A549 (cell line): ENCODE measurements at regions not wholly inside any gene's neighbourhood (a gene's known extent, or its start where the extent isn't known, plus 50 kb on each side); places are given as distances from the start of the nearest gene placed in this dataset.

Source experiments
- ATAC-seq, 2 experiments: fragments of 200-7000 bp in 1 of 2; fragments of >200 bp in 1 of 2; cut with Nextera tagmentation in 1 of 2; cut with Tn5 transposase in 1 of 2; 3 replicates each; pipeline versions ENCODE4 v1.8.0 to v1.9.1; 2018 to 2020; ENCODE audit warnings: mild to moderate bottlenecking in 1 of 2, moderate library complexity in 1 of 2
- CTCF ChIA-PET: fragments of 300-600 bp; sonication (Branson Sonifier 250); formaldehyde crosslinking; extraction: SDS; loops from one replicate; lab custom pipeline; 2021; ENCODE audit warnings: antibody characterized with exemption, inconsistent platforms; lab: Yijun Ruan, JAX
- POLR2A ChIA-PET: fragments of 350-600 bp; formaldehyde crosslinking; extraction: SDS; loops from one replicate; lab custom pipeline; 2021; ENCODE audit warnings: antibody characterized with exemption, inconsistent platforms; lab: Yijun Ruan, JAX
- DNase-seq, 2 experiments: peaks; one replicate each; pipeline versions ENCODE4 v3.0.0 to v3.0.0-alpha.2; 2011 to 2016; ENCODE audit warnings: low read depth in 1 of 2, low spot score in 1 of 2
- FAIRE-seq: peaks from 2 replicates; lab custom pipeline; 2011; peaks lifted over from hg19 to GRCh38; lab: Jason Lieb, UNC
- H3K27ac ChIP-seq, 2 experiments: fragments of >200 bp; sonication (Bioruptor Twin); formaldehyde crosslinking; 3 replicates each; pipeline ENCODE4 v1.5.1; 2016 to 2017
- H3K4me1 ChIP-seq: fragments of >200 bp; sonication (Bioruptor Twin); formaldehyde crosslinking; 3 replicates; pipeline ENCODE4 v1.6.1; 2016
- H3K4me2 ChIP-seq: fragments of >200 bp; sonication (Bioruptor Twin); formaldehyde crosslinking; 3 replicates; pipeline ENCODE4 v1.6.1; 2016
- H3K4me3 ChIP-seq: fragments of >200 bp; sonication (Bioruptor Twin); formaldehyde crosslinking; 3 replicates; pipeline ENCODE4 v1.5.1; 2016
- H3K9me3 ChIP-seq: fragments of >200 bp; sonication (Bioruptor Twin); formaldehyde crosslinking; 3 replicates; pipeline ENCODE4 v1.6.1; 2016
- ATOH8 ChIP-seq: fragments of 250-450 bp; sonication (Bioruptor Pico); IDR thresholded peaks from 2 replicates; pipeline ENCODE4 v1.5.0; 2020; ENCODE audit warnings: low read depth, mild to moderate bottlenecking, moderate library complexity
- EHMT2 ChIP-seq: fragments of 200-600 bp; sonication (generic); IDR thresholded peaks from 2 replicates; pipeline ENCODE4 v1.6.1; 2016; ENCODE audit warnings: antibody characterized with exemption, low read depth, mild to moderate bottlenecking, moderate library complexity
- HOXA7 ChIP-seq: fragments of 250-450 bp; sonication (Bioruptor Pico); IDR thresholded peaks from 2 replicates; pipeline ENCODE4 v1.5.0; 2020; ENCODE audit warnings: mild to moderate bottlenecking, moderate library complexity
- NPAS2 ChIP-seq: fragments of 250-450 bp; sonication (Bioruptor Pico); IDR thresholded peaks from 2 replicates; pipeline ENCODE4 v1.8.0; 2022; ENCODE audit warnings: mild to moderate bottlenecking, moderate library complexity, borderline replicate concordance
- POLR2A ChIP-seq: IDR thresholded peaks from 2 replicates; pipeline ENCODE4 v1.6.1; 2012; ENCODE audit warnings: mild to moderate bottlenecking, low read length
- RCOR1 ChIP-seq: fragments of 150-350 bp; IDR thresholded peaks from 2 replicates; pipeline ENCODE4 v1.6.1; 2014; ENCODE audit warnings: antibody characterized with exemption, low read length, low read depth
- REST ChIP-seq: fragments of 200-600 bp; sonication (generic); IDR thresholded peaks from 2 replicates; pipeline ENCODE4 v1.6.1; 2016; ENCODE audit warnings: antibody characterized with exemption, mild to moderate bottlenecking, moderate library complexity
- RFX5 ChIP-seq: fragments of 450-650 bp; IDR thresholded peaks from 2 replicates; pipeline ENCODE4 v1.7.1; 2014; ENCODE audit warnings: antibody characterized with exemption, mild to moderate bottlenecking, moderate library complexity
- SMC3 ChIP-seq: fragments of >200 bp; sonication (Bioruptor Twin); formaldehyde crosslinking; IDR thresholded peaks from 3 replicates; pipeline ENCODE4 v1.6.1; 2018; ENCODE audit warnings: inconsistent platforms
- USF2 ChIP-seq: fragments of 450-650 bp; IDR thresholded peaks from 2 replicates; pipeline ENCODE4 v1.6.1; 2014; ENCODE audit warnings: antibody characterized with exemption
- WGBS: methylation state at CpG from one replicate; pipeline ENCODE4 v1.1.6; 2017; ENCODE audit errors: missing lambda C conversion rate; 5-methylcytosine and 5-hydroxymethylcytosine counted together

GRCh38 chr3:77773084-77773483 lies 733.2 kb downstream of the ROBO2 start (continued):
- TF ChIP-seq REST (no peak), POLR2A (no peak)
- TF ChIP-seq, all 56 proteins: peak for 0

- ATAC-seq, result no peak
- WGBS, result 17% methylated on average over 5 of the region's 5 CpGs
- FAIRE-seq, result no peak
Measured at GRCh38 chr3:77780278-77780996, 740.5 kb downstream of the ROBO2 start.

More at GRCh38 chr3:77780278-77780996, 740.5 kb downstream of the ROBO2 start:
- ChIA-PET CTCF (no interaction called here), POLR2A (no interaction called here)
- no peak overlapping the region for H3K4me2 ChIP-seq
- no peaks in the 10 kb centered on the region for H3K4me1 ChIP-seq
- no peaks in the 10 kb centered on the region for H3K9me3 ChIP-seq
- TF ChIP-seq NPAS2 (CRISPR knock-in tag) (no peak), ATOH8 (CRISPR knock-in tag) (no peak), RFX5 (no peak), SMC3 (no peak), REST (no peak), HOXA7 (CRISPR knock-in tag) (no peak), EHMT2 (no peak), USF2 (no peak), RCOR1 (no peak)
- no peak for DNase-seq
- H3K27ac ChIP-seq, result no peak overlapping the region
- no peak overlapping the region for H3K4me3 ChIP-seq
